ENCODE measurements at regions not wholly inside any gene's neighbourhood (a gene's known extent, or its start where the extent isn't known, plus 50 kb on each side); places are given as distances from the start of the nearest gene placed in this dataset.

DNA sequence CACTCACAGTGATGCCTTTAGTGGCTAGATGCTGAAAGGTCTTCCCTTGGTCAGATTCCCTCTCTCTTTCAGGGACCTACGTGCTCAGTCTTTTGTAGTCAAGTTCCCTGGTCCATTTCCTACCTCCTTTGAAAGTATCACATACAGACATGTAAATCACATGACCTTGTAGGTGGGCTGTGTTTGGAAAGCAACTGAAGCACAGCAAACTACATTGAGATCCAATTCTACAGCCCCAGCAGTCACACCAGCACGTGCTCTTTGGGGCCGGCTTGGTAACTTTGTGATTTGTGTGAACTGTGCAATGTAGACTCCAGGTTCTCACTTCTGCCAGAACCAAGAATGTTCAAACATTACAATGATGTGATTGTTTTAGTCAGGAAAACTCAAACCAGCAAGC, 89.7 kb upstream of the PLPP4 start:
- TF ChIP-seq, protein P1, sequence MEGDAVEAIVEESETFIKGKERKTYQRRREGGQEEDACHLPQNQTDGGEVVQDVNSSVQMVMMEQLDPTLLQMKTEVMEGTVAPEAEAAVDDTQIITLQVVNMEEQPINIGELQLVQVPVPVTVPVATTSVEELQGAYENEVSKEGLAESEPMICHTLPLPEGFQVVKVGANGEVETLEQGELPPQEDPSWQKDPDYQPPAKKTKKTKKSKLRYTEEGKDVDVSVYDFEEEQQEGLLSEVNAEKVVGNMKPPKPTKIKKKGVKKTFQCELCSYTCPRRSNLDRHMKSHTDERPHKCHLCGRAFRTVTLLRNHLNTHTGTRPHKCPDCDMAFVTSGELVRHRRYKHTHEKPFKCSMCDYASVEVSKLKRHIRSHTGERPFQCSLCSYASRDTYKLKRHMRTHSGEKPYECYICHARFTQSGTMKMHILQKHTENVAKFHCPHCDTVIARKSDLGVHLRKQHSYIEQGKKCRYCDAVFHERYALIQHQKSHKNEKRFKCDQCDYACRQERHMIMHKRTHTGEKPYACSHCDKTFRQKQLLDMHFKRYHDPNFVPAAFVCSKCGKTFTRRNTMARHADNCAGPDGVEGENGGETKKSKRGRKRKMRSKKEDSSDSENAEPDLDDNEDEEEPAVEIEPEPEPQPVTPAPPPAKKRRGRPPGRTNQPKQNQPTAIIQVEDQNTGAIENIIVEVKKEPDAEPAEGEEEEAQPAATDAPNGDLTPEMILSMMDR (IDR thresholded peaks at IDR 0.05; ENCODE audit: insufficient read depth, low read length) = no peak
- TF ChIP-seq, protein P2, sequence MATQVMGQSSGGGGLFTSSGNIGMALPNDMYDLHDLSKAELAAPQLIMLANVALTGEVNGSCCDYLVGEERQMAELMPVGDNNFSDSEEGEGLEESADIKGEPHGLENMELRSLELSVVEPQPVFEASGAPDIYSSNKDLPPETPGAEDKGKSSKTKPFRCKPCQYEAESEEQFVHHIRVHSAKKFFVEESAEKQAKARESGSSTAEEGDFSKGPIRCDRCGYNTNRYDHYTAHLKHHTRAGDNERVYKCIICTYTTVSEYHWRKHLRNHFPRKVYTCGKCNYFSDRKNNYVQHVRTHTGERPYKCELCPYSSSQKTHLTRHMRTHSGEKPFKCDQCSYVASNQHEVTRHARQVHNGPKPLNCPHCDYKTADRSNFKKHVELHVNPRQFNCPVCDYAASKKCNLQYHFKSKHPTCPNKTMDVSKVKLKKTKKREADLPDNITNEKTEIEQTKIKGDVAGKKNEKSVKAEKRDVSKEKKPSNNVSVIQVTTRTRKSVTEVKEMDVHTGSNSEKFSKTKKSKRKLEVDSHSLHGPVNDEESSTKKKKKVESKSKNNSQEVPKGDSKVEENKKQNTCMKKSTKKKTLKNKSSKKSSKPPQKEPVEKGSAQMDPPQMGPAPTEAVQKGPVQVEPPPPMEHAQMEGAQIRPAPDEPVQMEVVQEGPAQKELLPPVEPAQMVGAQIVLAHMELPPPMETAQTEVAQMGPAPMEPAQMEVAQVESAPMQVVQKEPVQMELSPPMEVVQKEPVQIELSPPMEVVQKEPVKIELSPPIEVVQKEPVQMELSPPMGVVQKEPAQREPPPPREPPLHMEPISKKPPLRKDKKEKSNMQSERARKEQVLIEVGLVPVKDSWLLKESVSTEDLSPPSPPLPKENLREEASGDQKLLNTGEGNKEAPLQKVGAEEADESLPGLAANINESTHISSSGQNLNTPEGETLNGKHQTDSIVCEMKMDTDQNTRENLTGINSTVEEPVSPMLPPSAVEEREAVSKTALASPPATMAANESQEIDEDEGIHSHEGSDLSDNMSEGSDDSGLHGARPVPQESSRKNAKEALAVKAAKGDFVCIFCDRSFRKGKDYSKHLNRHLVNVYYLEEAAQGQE (IDR thresholded peaks at IDR 0.05; ENCODE audit: insufficient replicate concordance, low read depth) = no peak
- no peak for TF ChIP-seq SPI1 (IDR thresholded peaks at IDR 0.05; ENCODE audit: borderline replicate concordance, low read depth)

Measured in HL-60 (cell line).